ENCODE measurements at regions not wholly inside any gene's neighbourhood (a gene's known extent, or its start where the extent isn't known, plus 50 kb on each side); places are given as distances from the start of the nearest gene placed in this dataset.

- no peaks in the 10 kb centered on the region for H3K36me3 ChIP-seq (ENCODE audit: insufficient read depth, insufficient read length, low read length)
- no peak overlapping the region for H3K9ac ChIP-seq (ENCODE audit: insufficient read length, low read depth)
- no peak for DNase-seq (ENCODE audit: low read depth, low spot score)
- TF ChIP-seq SUZ12 (IDR thresholded peaks at IDR 0.05; ENCODE audit: extremely low read depth, insufficient read depth, insufficient read length): no peak
- TF ChIP-seq YY1 (IDR thresholded peaks at IDR 0.05; ENCODE audit: insufficient read depth, insufficient read length): no peak
- no peak for TF ChIP-seq ZNF274 (IDR thresholded peaks at IDR 0.05; ENCODE audit: low read depth, low read length)
- no peak overlapping the region for H3K4me3 ChIP-seq (ENCODE audit: insufficient read length, low read depth)
- no peaks in the 10 kb centered on the region for H3K27me3 ChIP-seq (ENCODE audit: insufficient read depth, insufficient read length)
- no peaks in the 10 kb centered on the region for H3K4me1 ChIP-seq (ENCODE audit: insufficient read depth, insufficient read length)
- H3K9me3 ChIP-seq (ENCODE audit: insufficient read depth, low read length): no peaks in the 10 kb centered on the region
These were observed 793.9 kb downstream of the SUCLG1 start for GRCh38 chr2:83665154-83665553.

GRCh38 chr2:83661711-83662110 lies 797.4 kb downstream of the SUCLG1 start:
- no peak overlapping the region for H3K9ac ChIP-seq (ENCODE audit: insufficient read length, low read depth)
- no peaks in the 10 kb centered on the region for H3K4me1 ChIP-seq (ENCODE audit: insufficient read depth, insufficient read length)
- DNase-seq (ENCODE audit: low read depth, low spot score): no peak
- no peak for TF ChIP-seq ZNF274 (IDR thresholded peaks at IDR 0.05; ENCODE audit: low read depth, low read length)
- no peak for TF ChIP-seq SUZ12 (IDR thresholded peaks at IDR 0.05; ENCODE audit: extremely low read depth, insufficient read depth, insufficient read length)
- TF ChIP-seq YY1 (IDR thresholded peaks at IDR 0.05; ENCODE audit: insufficient read depth, insufficient read length): no peak
- H3K27me3 ChIP-seq (ENCODE audit: insufficient read depth, insufficient read length): no peaks in the 10 kb centered on the region
- H3K9me3 ChIP-seq (ENCODE audit: insufficient read depth, low read length): no peaks in the 10 kb centered on the region
- no peaks in the 10 kb centered on the region for H3K36me3 ChIP-seq (ENCODE audit: insufficient read depth, insufficient read length, low read length)
- H3K4me3 ChIP-seq (ENCODE audit: insufficient read length, low read depth): no peak overlapping the region

DNA sequence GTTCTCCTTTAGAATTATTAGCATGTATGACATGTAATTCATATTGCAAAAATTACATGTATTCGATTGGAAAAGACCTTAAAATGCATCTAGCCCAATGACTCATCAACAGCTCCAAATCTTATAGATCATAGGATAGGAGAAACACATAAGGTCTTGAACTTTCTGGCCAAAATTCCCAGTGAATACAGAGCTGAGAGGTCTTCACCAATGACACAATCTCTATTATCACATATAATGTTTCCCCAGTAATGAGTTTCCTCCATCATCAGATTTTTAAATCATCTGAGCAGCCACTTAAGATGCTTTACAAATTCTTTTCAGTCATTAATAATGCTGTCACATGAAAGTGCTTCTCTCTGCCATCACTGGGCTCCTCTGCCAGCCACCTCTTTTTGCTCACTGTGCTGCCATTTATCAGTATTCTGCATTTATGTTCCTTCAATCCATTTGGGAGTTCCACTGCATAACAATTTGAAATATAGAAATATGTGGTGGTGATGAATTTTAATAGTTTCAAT lies 804.9 kb downstream of the SUCLG1 start:
- Histone ChIP-seq H3K4me1 (ENCODE audit: insufficient read depth, insufficient read length) (no peaks in the 10 kb centered on the region), H3K36me3 (ENCODE audit: insufficient read depth, insufficient read length, low read length) (no peaks in the 10 kb centered on the region), H3K4me3 (ENCODE audit: insufficient read length, low read depth) (no peak overlapping the region), H3K9me3 (ENCODE audit: insufficient read depth, low read length) (no peaks in the 10 kb centered on the region), H3K27me3 (ENCODE audit: insufficient read depth, insufficient read length) (no peaks in the 10 kb centered on the region), H3K9ac (ENCODE audit: insufficient read length, low read depth) (no peak overlapping the region)
- TF ChIP-seq YY1 (IDR thresholded peaks at IDR 0.05; ENCODE audit: insufficient read depth, insufficient read length): no peak
- TF ChIP-seq SUZ12 (IDR thresholded peaks at IDR 0.05; ENCODE audit: extremely low read depth, insufficient read depth, insufficient read length): no peak
- DNase-seq (ENCODE audit: low read depth, low spot score): no peak

- Histone ChIP-seq H3K27me3 (ENCODE audit: insufficient read depth, insufficient read length) (no peaks in the 10 kb centered on the region), H3K4me1 (ENCODE audit: insufficient read depth, insufficient read length) (no peaks in the 10 kb centered on the region), H3K9ac (ENCODE audit: insufficient read length, low read depth) (no peak overlapping the region), H3K36me3 (ENCODE audit: insufficient read depth, insufficient read length, low read length) (no peaks in the 10 kb centered on the region), H3K4me3 (ENCODE audit: insufficient read length, low read depth) (no peak overlapping the region), H3K9me3 (ENCODE audit: insufficient read depth, low read length) (no peaks in the 10 kb centered on the region)
- TF ChIP-seq ZNF274 (IDR thresholded peaks at IDR 0.05; ENCODE audit: low read depth, low read length) (no peak), SUZ12 (IDR thresholded peaks at IDR 0.05; ENCODE audit: extremely low read depth, insufficient read depth, insufficient read length) (no peak), YY1 (IDR thresholded peaks at IDR 0.05; ENCODE audit: insufficient read depth, insufficient read length) (no peak)
- no peak for DNase-seq (ENCODE audit: low read depth, low spot score)
These were observed 808.2 kb downstream of the SUCLG1 start for GRCh38 chr2:83650898-83651297.

DNA sequence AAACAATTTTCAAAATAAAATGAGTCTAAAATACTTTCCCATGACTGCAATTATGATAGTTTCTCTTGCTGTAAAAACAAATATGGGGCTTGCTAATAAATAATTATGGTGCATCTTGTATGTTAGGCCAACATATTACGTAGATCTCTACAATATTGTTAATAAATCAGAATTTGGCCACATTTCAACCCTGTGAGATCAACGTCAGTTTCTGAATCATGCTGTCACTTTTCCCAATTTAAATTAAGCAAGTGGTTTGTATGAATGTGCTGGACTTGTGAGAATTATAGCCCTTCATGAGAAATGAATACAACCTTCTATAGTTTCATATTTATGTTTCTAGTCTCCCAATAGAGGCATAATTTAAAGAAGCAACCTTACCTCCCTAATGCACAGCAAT lies 808.9 kb downstream of the SUCLG1 start:
- Histone ChIP-seq H3K4me3 (ENCODE audit: insufficient read length, low read depth) (no peak overlapping the region), H3K9me3 (ENCODE audit: insufficient read depth, low read length) (no peaks in the 10 kb centered on the region), H3K36me3 (ENCODE audit: insufficient read depth, insufficient read length, low read length) (no peaks in the 10 kb centered on the region), H3K9ac (ENCODE audit: insufficient read length, low read depth) (no peak overlapping the region), H3K4me1 (ENCODE audit: insufficient read depth, insufficient read length) (no peaks in the 10 kb centered on the region), H3K27me3 (ENCODE audit: insufficient read depth, insufficient read length) (no peaks in the 10 kb centered on the region)
- no peak for DNase-seq (ENCODE audit: low read depth, low spot score)
- TF ChIP-seq ZNF274 (IDR thresholded peaks at IDR 0.05; ENCODE audit: low read depth, low read length): no peak
- TF ChIP-seq YY1 (IDR thresholded peaks at IDR 0.05; ENCODE audit: insufficient read depth, insufficient read length): no peak
- no peak for TF ChIP-seq SUZ12 (IDR thresholded peaks at IDR 0.05; ENCODE audit: extremely low read depth, insufficient read depth, insufficient read length)

- no peak for DNase-seq (ENCODE audit: low read depth, low spot score)
These were observed 818.6 kb downstream of the SUCLG1 start for GRCh38 chr2:83640506-83640905.

GRCh38 chr2:83633423-83633822 lies 825.7 kb downstream of the SUCLG1 start:
- Histone ChIP-seq H3K9ac (ENCODE audit: insufficient read length, low read depth) (no peak overlapping the region), H3K4me3 (ENCODE audit: insufficient read length, low read depth) (no peak overlapping the region), H3K27me3 (ENCODE audit: insufficient read depth, insufficient read length) (no peaks in the 10 kb centered on the region), H3K36me3 (ENCODE audit: insufficient read depth, insufficient read length, low read length) (no peaks in the 10 kb centered on the region), H3K4me1 (ENCODE audit: insufficient read depth, insufficient read length) (no peaks in the 10 kb centered on the region), H3K9me3 (ENCODE audit: insufficient read depth, low read length) (no peaks in the 10 kb centered on the region)
- DNase-seq (ENCODE audit: low read depth, low spot score): no peak
- TF ChIP-seq SUZ12 (IDR thresholded peaks at IDR 0.05; ENCODE audit: extremely low read depth, insufficient read depth, insufficient read length) (no peak), ZNF274 (IDR thresholded peaks at IDR 0.05; ENCODE audit: low read depth, low read length) (no peak), YY1 (IDR thresholded peaks at IDR 0.05; ENCODE audit: insufficient read depth, insufficient read length) (no peak)

More at GRCh38 chr2:83640506-83640905, 818.6 kb downstream of the SUCLG1 start:
- H3K27me3 ChIP-seq (ENCODE audit: insufficient read depth, insufficient read length): no peaks in the 10 kb centered on the region
- TF ChIP-seq YY1 (IDR thresholded peaks at IDR 0.05; ENCODE audit: insufficient read depth, insufficient read length) (no peak), SUZ12 (IDR thresholded peaks at IDR 0.05; ENCODE audit: extremely low read depth, insufficient read depth, insufficient read length) (no peak), ZNF274 (IDR thresholded peaks at IDR 0.05; ENCODE audit: low read depth, low read length) (no peak)
- H3K9me3 ChIP-seq (ENCODE audit: insufficient read depth, low read length): no peaks in the 10 kb centered on the region
- H3K4me1 ChIP-seq (ENCODE audit: insufficient read depth, insufficient read length): no peaks in the 10 kb centered on the region
- H3K36me3 ChIP-seq (ENCODE audit: insufficient read depth, insufficient read length, low read length): no peaks in the 10 kb centered on the region
- no peak overlapping the region for H3K9ac ChIP-seq (ENCODE audit: insufficient read length, low read depth)
- H3K4me3 ChIP-seq (ENCODE audit: insufficient read length, low read depth): no peak overlapping the region

Measured in NT2/D1 (cell line).